B cell (primary cell): ENCODE measurements at regions not wholly inside any gene's neighbourhood (a gene's known extent, or its start where the extent isn't known, plus 50 kb on each side); places are given as distances from the start of the nearest gene placed in this dataset.
A peak's percentile ranks its signal among the peaks of the same experiment; 100 is the strongest.

Experiments
- ATAC-seq: fragments of 200-7000 bp; cut with Tn5 transposase; one replicate; pipeline ENCODE4 v1.10.0; 2021; ENCODE audit warnings: low read depth, mild to moderate bottlenecking, moderate number of reproducible peaks, moderate library complexity
- CTCF ChIA-PET: fragments of 350-600 bp; sonication (Branson Sonifier 250); formaldehyde crosslinking; loops from one replicate; lab custom pipeline; 2021; ENCODE audit warnings: antibody characterized with exemption, inconsistent platforms; lab: Charles Lee
- POLR2A ChIA-PET: fragments of 350-600 bp; sonication (Branson Sonifier 250); formaldehyde crosslinking; loops from one replicate; lab custom pipeline; 2021; ENCODE audit warnings: antibody characterized with exemption; lab: Charles Lee
- DNase-seq: peaks from one replicate; pipeline ENCODE4 v3.0.0; 2013
- H2AFZ ChIP-seq: 2 replicates; pipeline ENCODE4 v1.6.1; 2012; ENCODE audit warnings: mild to moderate bottlenecking, low read depth, low read length; ENCODE audit not compliant: insufficient read depth, poor library complexity, severe bottlenecking
- H3K27ac ChIP-seq, 2 donors: 1 replicate in 1 of 2; 2 replicates in 1 of 2; pipeline ENCODE4 v1.5.1; 2012 to 2013; ENCODE audit warnings: low read length in 2 of 2, mild to moderate bottlenecking in 2 of 2, moderate library complexity in 1 of 2
- H3K27me3 ChIP-seq, 4 experiments: fragments of 200-600 bp in 1 of 4; sonication (generic) in 1 of 4; replicated peaks in 1 of 4; 1 replicate in 2 of 4; 2 replicates in 2 of 4; pipeline versions ENCODE4 v1.6.1 to v1.7.0; 2013 to 2016; ENCODE audit warnings: low read length in 3 of 4, mild to moderate bottlenecking in 2 of 4, mixed read lengths in 1 of 4, moderate library complexity in 1 of 4; ENCODE audit not compliant: insufficient read depth in 4 of 4, control insufficient read depth in 3 of 4; ENCODE audit errors: control extremely low read depth in 1 of 4
- H3K36me3 ChIP-seq, 2 experiments: replicated peaks in 1 of 2; 1 replicate in 1 of 2; 2 replicates in 1 of 2; pipeline versions ENCODE4 v1.6.1 to v1.7.1; 2013; ENCODE audit warnings: low read length in 1 of 2; ENCODE audit not compliant: insufficient read depth in 2 of 2, control insufficient read depth in 1 of 2; ENCODE audit errors: control extremely low read depth in 1 of 2, extremely low read depth in 1 of 2
- H3K4me1 ChIP-seq, 2 donors: fragments of 200-600 bp in 1 of 2; sonication (generic) in 1 of 2; 1 replicate in 1 of 2; 2 replicates in 1 of 2; pipeline versions ENCODE4 v1.5.1 to v1.6.1; 2013 to 2017; ENCODE audit warnings: low read length in 2 of 2; ENCODE audit not compliant: control insufficient read depth in 2 of 2, insufficient read depth in 2 of 2
- H3K4me2 ChIP-seq: replicated peaks from 2 replicates; pipeline ENCODE3; 2012; ENCODE audit warnings: mild to moderate bottlenecking, low read depth, low read length; ENCODE audit not compliant: poor library complexity, severe bottlenecking
- H3K4me3 ChIP-seq, 5 experiments: fragments of 200-600 bp in 1 of 5; sonication (generic) in 1 of 5; 1 replicate in 3 of 5; 2 replicates in 2 of 5; pipeline versions ENCODE4 v1.5.1 to v1.7.0; 2011 to 2016; ENCODE audit warnings: low read length in 4 of 5, mild to moderate bottlenecking in 4 of 5, low read depth in 2 of 5, control low read depth in 1 of 5, moderate library complexity in 1 of 5; ENCODE audit not compliant: insufficient read depth in 1 of 5; ENCODE audit errors: control extremely low read depth in 1 of 5, extremely low read depth in 1 of 5
- H3K79me2 ChIP-seq: fragments of 200-600 bp; sonication (generic); one replicate; pipeline ENCODE4 v1.6.0; 2016; ENCODE audit warnings: low read length; ENCODE audit not compliant: control insufficient read depth, insufficient read depth
- H3K9ac ChIP-seq: fragments of 200-600 bp; sonication (generic); 2 replicates; pipeline ENCODE4 v1.6.1; 2017; ENCODE audit warnings: mild to moderate bottlenecking, low read length, moderate library complexity
- H3K9me3 ChIP-seq, 3 donors: one replicate each; pipeline versions ENCODE4 v1.6.1 to v1.7.1; 2013; ENCODE audit warnings: low read length in 2 of 3; ENCODE audit not compliant: control insufficient read depth in 2 of 3, insufficient read depth in 1 of 3; ENCODE audit errors: control extremely low read depth in 1 of 3
- H4K20me1 ChIP-seq: 2 replicates; pipeline ENCODE4 v1.6.0; 2012; ENCODE audit warnings: mild to moderate bottlenecking, low read length; ENCODE audit not compliant: insufficient read depth, control insufficient read depth, poor library complexity, severe bottlenecking
- H3K27ac Mint-ChIP-seq: one replicate; pipeline ENCODE4 v1.8.0; 2021; ENCODE audit warnings: mixed read lengths
- H3K27me3 Mint-ChIP-seq: one replicate; pipeline ENCODE4 v1.8.0; 2021; ENCODE audit warnings: mixed read lengths
- H3K4me1 Mint-ChIP-seq: one replicate; pipeline ENCODE4 v1.8.0; 2021; ENCODE audit warnings: mixed read lengths
- H3K4me3 Mint-ChIP-seq: one replicate; pipeline ENCODE4 v1.8.0; 2021; ENCODE audit warnings: mixed read lengths
- H3K9me3 Mint-ChIP-seq: one replicate; pipeline ENCODE4 v1.8.0; 2022; ENCODE audit warnings: mixed read lengths; ENCODE audit not compliant: insufficient read depth
- CTCF ChIP-seq: fragments of 200-600 bp; IDR thresholded peaks from one replicate; pipeline ENCODE4 v1.8.0; 2022; ENCODE audit warnings: antibody characterized with exemption, mild to moderate bottlenecking
- EZH2 ChIP-seq: IDR thresholded peaks from 2 replicates; pipeline ENCODE4 v1.6.1; 2012; ENCODE audit warnings: borderline replicate concordance, low read depth, mild to moderate bottlenecking, moderate library complexity, low read length; ENCODE audit not compliant: insufficient read depth, poor library complexity, severe bottlenecking
- WGBS: methylation state at CpG from one replicate; pipeline ENCODE4 v1.1.5; 2013; ENCODE audit warnings: missing lambda C conversion rate; ENCODE audit not compliant: insufficient coverage; 5-methylcytosine and 5-hydroxymethylcytosine counted together
- intact Hi-C: fragments of 100-400 bp; cut with micrococcal nuclease; formaldehyde crosslinking; loops from one replicate; pipeline ENCODE4 v1.10.0; 2022

- Histone ChIP-seq H3K27me3 (no peaks in the 10 kb centered on the region), H2AFZ (no peak overlapping the region), H3K27ac (no peak overlapping the region), H3K9ac (no peak overlapping the region), H3K4me3 (no peak overlapping the region), H3K9me3 (peaks cover 0 to 22% (median 2%) of the 10 kb centered on the region in 3 donors), H3K36me3 (no peaks in the 10 kb centered on the region), H4K20me1 (no peaks in the 10 kb centered on the region), H3K4me2 (no peak overlapping the region), H3K4me1 (no peaks in the 10 kb centered on the region), H3K79me2 (no peaks in the 10 kb centered on the region)
- H3K4me1 Mint-ChIP-seq: no peaks in the 10 kb centered on the region
- ATAC-seq (no peak), DNase-seq (no peak)
- peaks cover 8% of the 10 kb centered on the region for H3K27me3 Mint-ChIP-seq
- H3K4me3 Mint-ChIP-seq: no peak overlapping the region
- intact Hi-C loops: loop anchor here (5.0 kb wide), 1 partner anchor 285 kb away; no protein-coding TSS in a partner anchor
- TF ChIP-seq EZH2: no peak
- WGBS: 92% methylated on average over 8 of the region's 8 CpGs
- ChIA-PET CTCF (interaction anchor here (1.0 kb wide), 1 partner anchor 12 kb away, joined by 3 read pairs; no protein-coding TSS in a partner anchor), POLR2A (no interaction called here)
- H3K27ac Mint-ChIP-seq: no peak overlapping the region
- peaks cover 4% of the 10 kb centered on the region for H3K9me3 Mint-ChIP-seq
These were observed 64.6 kb upstream of the FCN1 start for GRCh38 chr9:134982311-134982710.

- H2AFZ ChIP-seq: no peak overlapping the region
- peaks cover 0 to 29% (median 2%) of the 10 kb centered on the region in 3 donors for H3K9me3 ChIP-seq
- H3K27me3 ChIP-seq: no peaks in the 10 kb centered on the region
- intact Hi-C loops: loop anchor here (5.0 kb wide), 1 partner anchor 286 kb away; no protein-coding TSS in a partner anchor
- H3K4me2 ChIP-seq: no peak overlapping the region
- TF ChIP-seq CTCF: peak; percentile 33
- no peak for TF ChIP-seq EZH2
- H3K4me1 ChIP-seq: no peaks in the 10 kb centered on the region
- Mint-ChIP-seq H3K27ac (no peak overlapping the region), H3K9me3 (peaks cover 4% of the 10 kb centered on the region), H3K4me1 (no peaks in the 10 kb centered on the region), H3K27me3 (peaks cover 8% of the 10 kb centered on the region), H3K4me3 (no peak overlapping the region)
- POLR2A ChIA-PET: no interaction called here
- DNase-seq: peak; percentile 28
- no peaks in the 10 kb centered on the region for H4K20me1 ChIP-seq
- no peaks in the 10 kb centered on the region for H3K79me2 ChIP-seq
- no peak overlapping the region for H3K27ac ChIP-seq
- no peak for ATAC-seq
- no peak overlapping the region for H3K9ac ChIP-seq
- no peak overlapping the region for H3K4me3 ChIP-seq
- WGBS: 48% methylated on average over 14 of the region's 15 CpGs
- CTCF ChIA-PET: interaction anchor here (0.6 to 1.3 kb wide), 5 partner anchors 11 to 534 kb away, joined by 3 to 5 read pairs (median 3); no protein-coding TSS in a partner anchor
- H3K36me3 ChIP-seq: no peaks in the 10 kb centered on the region
These were observed 65.4 kb upstream of the FCN1 start for GRCh38 chr9:134983074-134983473.
